ENCODE measurements at regions not wholly inside any gene's neighbourhood (a gene's known extent, or its start where the extent isn't known, plus 50 kb on each side); places are given as distances from the start of the nearest gene placed in this dataset.

DNA sequence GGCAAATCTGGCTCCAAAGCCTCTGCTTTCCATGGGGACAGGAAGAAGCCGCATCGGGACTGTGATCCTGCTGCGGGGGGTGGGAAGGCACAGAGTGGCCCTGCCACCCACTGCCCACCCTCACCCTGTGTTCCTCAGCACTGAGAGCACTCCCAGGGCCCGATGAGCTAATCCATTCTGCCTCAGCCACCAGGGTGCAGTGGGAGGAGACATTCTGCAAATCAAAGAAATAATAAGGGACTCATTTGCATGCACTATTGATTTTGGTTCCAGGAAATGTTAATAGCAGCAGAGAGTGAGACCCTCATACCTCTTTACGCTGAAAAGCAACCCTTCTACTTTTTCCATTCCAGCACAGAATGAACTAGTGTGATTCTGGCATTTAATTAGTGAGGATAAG lies 572.8 kb downstream of the INHBA start:
- Histone ChIP-seq H3K14ac (ENCODE audit: insufficient read length) (no peak overlapping the region), H3K79me1 (ENCODE audit: low read depth, low read length) (no peaks in the 10 kb centered on the region), H4K20me1 (replicated peaks in 1 of 2; ENCODE audit: control insufficient read depth in 1 of 2, insufficient read depth in 2 of 2, low read length in 2 of 2) (no peaks in the 10 kb centered on the region), H4K8ac (ENCODE audit: extremely low read depth, insufficient read depth, low read length) (peak overlapping the region; percentile 53; the same call in 1 of the 2 replicates), H2BK15ac (ENCODE audit: low read length) (no peak overlapping the region), H3K9ac (replicated peaks in 1 of 4; ENCODE audit: extremely low read depth in 1 of 4, low read depth in 3 of 4, low read length in 3 of 4) (no peak overlapping the region), H2AK5ac (ENCODE audit: low read depth, low read length) (no peak overlapping the region), H2BK12ac (ENCODE audit: low read depth, low read length) (no peak overlapping the region), H4K91ac (replicated peaks; ENCODE audit: insufficient read length, low read length) (no peak overlapping the region), H3K4me2 (ENCODE audit: insufficient read depth in 1 of 2, low read depth in 2 of 2, low read length in 2 of 2) (no peak overlapping the region), H3K23ac (ENCODE audit: insufficient read length) (no peak overlapping the region), H2AFZ (ENCODE audit: low read length) (no peak overlapping the region), H2BK5ac (ENCODE audit: low read depth, low read length) (no peak overlapping the region), H3K79me2 (ENCODE audit: control insufficient read depth in 1 of 2, insufficient read depth in 2 of 2, low read length in 2 of 2) (no peaks in the 10 kb centered on the region), H3K18ac (ENCODE audit: extremely low read depth, low read length) (no peak overlapping the region), H2BK120ac (replicated peaks; ENCODE audit: low read depth, low read length) (no peak overlapping the region), H3K36me3 (ENCODE audit: control insufficient read depth in 2 of 4, insufficient read depth in 4 of 4, low read length in 3 of 4) (no peaks in the 10 kb centered on the region), H3K27me3 (replicated peaks in 1 of 4; ENCODE audit: control insufficient read depth in 3 of 4, extremely low read depth in 1 of 4, insufficient read depth in 3 of 4, low read length in 3 of 4) (no peaks in the 10 kb centered on the region), H3K9me3 (ENCODE audit: insufficient read depth in 2 of 2, low read depth in 1 of 2, low read length in 1 of 2) (no peaks in the 10 kb centered on the region), H3K27ac (ENCODE audit: low read depth, low read length) (no peak overlapping the region), H3K23me2 (ENCODE audit: low read depth, low read length) (no peaks in the 10 kb centered on the region), H3K4me1 (replicated peaks in 1 of 4; ENCODE audit: control insufficient read depth in 3 of 4, insufficient read depth in 4 of 4, low read length in 3 of 4) (peaks cover 0 to 3% (median 3%) of the 10 kb centered on the region in 4 experiments; a peak in 3 of 7 replicates), H3K4ac (replicated peaks; ENCODE audit: insufficient read length, low read depth, low read length) (no peak overlapping the region), H3K4me3 (ENCODE audit: extremely low read depth in 1 of 4, insufficient read depth in 2 of 4, low read depth in 3 of 4, low read length in 4 of 4) (no peak overlapping the region), H2BK20ac (ENCODE audit: low read length) (no peak overlapping the region), H3K56ac (replicated peaks; ENCODE audit: insufficient read length, low read depth, low read length) (no peak overlapping the region), H4K5ac (ENCODE audit: insufficient read length, low read depth, low read length) (no peak overlapping the region)
- 90% methylated on average over 5 of the region's 5 CpGs; no CpG with 5 or more reads in 1 of the 2 experiments for WGBS, 2 experiments (ENCODE audit: extremely low coverage in 1 of 2, insufficient coverage in 1 of 2, insufficient read length in 1 of 2, insufficient replicate concordance in 2 of 2, low coverage in 1 of 2, low lambda C conversion rate in 2 of 2, missing lambda C conversion rate in 1 of 2)
- POLR2A ChIA-PET (ENCODE audit: partially characterized antibody): no interaction called here
- FAIRE-seq (no peak), DNase-seq (ENCODE audit: low read depth in 1 of 2, low spot score in 2 of 2) (no peak)
- CTCF ChIA-PET (ENCODE audit: partially characterized antibody): interaction anchor here (0.6 to 1.3 kb wide), 4 partner anchors 11 to 289 kb away, joined by 3 read pairs; no protein-coding TSS in a partner anchor
- TF ChIP-seq TAF7 (optimal IDR thresholded peaks at IDR 0.05; ENCODE audit: borderline replicate concordance, low read depth, low read length) (no peak), CHD2 (IDR thresholded peaks at IDR 0.05; ENCODE audit: low read length) (no peak), HDAC2 (IDR thresholded peaks at IDR 0.05; ENCODE audit: borderline replicate concordance in 1 of 2, low read depth in 2 of 2, low read length in 2 of 2) (no peak), KDM1A (IDR thresholded peaks at IDR 0.05; ENCODE audit: borderline replicate concordance, low read length) (no peak), CHD1 (IDR thresholded peaks at IDR 0.05; ENCODE audit: low read depth, low read length) (no peak), CREB1 (IDR thresholded peaks at IDR 0.05) (no peak), BRCA1 (IDR thresholded peaks at IDR 0.05; ENCODE audit: low read depth, low read length) (no peak), BCL11A (IDR thresholded peaks at IDR 0.05; ENCODE audit: low read depth in 2 of 2, low read length in 2 of 2) (no peak)
- TF ChIP-seq, protein P1, sequence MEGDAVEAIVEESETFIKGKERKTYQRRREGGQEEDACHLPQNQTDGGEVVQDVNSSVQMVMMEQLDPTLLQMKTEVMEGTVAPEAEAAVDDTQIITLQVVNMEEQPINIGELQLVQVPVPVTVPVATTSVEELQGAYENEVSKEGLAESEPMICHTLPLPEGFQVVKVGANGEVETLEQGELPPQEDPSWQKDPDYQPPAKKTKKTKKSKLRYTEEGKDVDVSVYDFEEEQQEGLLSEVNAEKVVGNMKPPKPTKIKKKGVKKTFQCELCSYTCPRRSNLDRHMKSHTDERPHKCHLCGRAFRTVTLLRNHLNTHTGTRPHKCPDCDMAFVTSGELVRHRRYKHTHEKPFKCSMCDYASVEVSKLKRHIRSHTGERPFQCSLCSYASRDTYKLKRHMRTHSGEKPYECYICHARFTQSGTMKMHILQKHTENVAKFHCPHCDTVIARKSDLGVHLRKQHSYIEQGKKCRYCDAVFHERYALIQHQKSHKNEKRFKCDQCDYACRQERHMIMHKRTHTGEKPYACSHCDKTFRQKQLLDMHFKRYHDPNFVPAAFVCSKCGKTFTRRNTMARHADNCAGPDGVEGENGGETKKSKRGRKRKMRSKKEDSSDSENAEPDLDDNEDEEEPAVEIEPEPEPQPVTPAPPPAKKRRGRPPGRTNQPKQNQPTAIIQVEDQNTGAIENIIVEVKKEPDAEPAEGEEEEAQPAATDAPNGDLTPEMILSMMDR (IDR thresholded peaks at IDR 0.05; ENCODE audit: control extremely low read depth in 1 of 3, insufficient read depth in 1 of 3, low read depth in 1 of 3, low read length in 3 of 3): no peak
- TF ChIP-seq, protein P2, sequence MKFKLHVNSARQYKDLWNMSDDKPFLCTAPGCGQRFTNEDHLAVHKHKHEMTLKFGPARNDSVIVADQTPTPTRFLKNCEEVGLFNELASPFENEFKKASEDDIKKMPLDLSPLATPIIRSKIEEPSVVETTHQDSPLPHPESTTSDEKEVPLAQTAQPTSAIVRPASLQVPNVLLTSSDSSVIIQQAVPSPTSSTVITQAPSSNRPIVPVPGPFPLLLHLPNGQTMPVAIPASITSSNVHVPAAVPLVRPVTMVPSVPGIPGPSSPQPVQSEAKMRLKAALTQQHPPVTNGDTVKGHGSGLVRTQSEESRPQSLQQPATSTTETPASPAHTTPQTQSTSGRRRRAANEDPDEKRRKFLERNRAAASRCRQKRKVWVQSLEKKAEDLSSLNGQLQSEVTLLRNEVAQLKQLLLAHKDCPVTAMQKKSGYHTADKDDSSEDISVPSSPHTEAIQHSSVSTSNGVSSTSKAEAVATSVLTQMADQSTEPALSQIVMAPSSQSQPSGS (IDR thresholded peaks at IDR 0.05; ENCODE audit: low read length): no peak
